ENCODE measurements at regions not wholly inside any gene's neighbourhood (a gene's known extent, or its start where the extent isn't known, plus 50 kb on each side); places are given as distances from the start of the nearest gene placed in this dataset.

GRCh38 chr2:238726670-238727584 is 121.0 kb upstream of the TWIST2 start:
- TF ChIP-seq CTCF (IDR thresholded peaks at IDR 0.05) = no peak
- no peak for TF ChIP-seq POLR2A (IDR thresholded peaks at IDR 0.05)

Data from tibial nerve (tissue), 3 donors.